Astrocyte (in vitro differentiated cells and primary cell): ENCODE measurements at regions not wholly inside any gene's neighbourhood (a gene's known extent, or its start where the extent isn't known, plus 50 kb on each side); places are given as distances from the start of the nearest gene placed in this dataset.

ENCODE experiments used
- CTCF ChIP-seq: IDR thresholded peaks from 2 replicates; pipeline ENCODE4 v1.5.1; 2011; ENCODE audit warnings: low read depth, mild to moderate bottlenecking, inconsistent platforms, low read length, moderate library complexity; ENCODE audit not compliant: insufficient read depth
- EZH2 ChIP-seq: IDR thresholded peaks from 2 replicates; pipeline ENCODE4 v1.6.1; 2012; ENCODE audit warnings: mild to moderate bottlenecking, low read length, inconsistent platforms; ENCODE audit not compliant: insufficient read depth

GRCh38 chr18:29494371-29494770 is 1317.4 kb upstream of the CDH2 start:
- no peak for TF ChIP-seq CTCF
- no peak for TF ChIP-seq EZH2
